ENCODE measurements at regions not wholly inside any gene's neighbourhood (a gene's known extent, or its start where the extent isn't known, plus 50 kb on each side); places are given as distances from the start of the nearest gene placed in this dataset.

- TF ChIP-seq YY1 (tag by site-specific recombination; IDR thresholded peaks at IDR 0.05) (no peak), ZNF707 (tag by site-specific recombination; IDR thresholded peaks at IDR 0.05) (no peak), ZNF174 (tag by site-specific recombination; IDR thresholded peaks at IDR 0.05) (no peak), CTCF (tag by site-specific recombination; IDR thresholded peaks at IDR 0.05) (no peak), ZNF148 (tag by site-specific recombination; IDR thresholded peaks at IDR 0.05; ENCODE audit: borderline replicate concordance) (no peak), ZNF324 (tag by site-specific recombination; IDR thresholded peaks at IDR 0.05) (no peak), ZNF175 (tag by site-specific recombination; IDR thresholded peaks at IDR 0.05) (no peak), ZNF155 (tag by site-specific recombination; IDR thresholded peaks at IDR 0.05) (no peak), ZNF561 (tag by site-specific recombination; IDR thresholded peaks at IDR 0.05; ENCODE audit: borderline replicate concordance) (no peak), ZNF24 (tag by site-specific recombination; IDR thresholded peaks at IDR 0.05) (no peak), ZNF239 (tag by site-specific recombination; IDR thresholded peaks at IDR 0.05) (no peak)
These were observed 79.4 kb downstream of the MRM1 start for GRCh38 chr17:36680701-36681202.

Data from HEK293 (cell line).